Activated CD8-positive, alpha-beta memory T cell treated with anti-CD3 and anti-CD28 coated beads, Interleukin-2, amount 50 U/mL, for 48 hours (primary cell): ENCODE measurements at regions not wholly inside any gene's neighbourhood (a gene's known extent, or its start where the extent isn't known, plus 50 kb on each side); places are given as distances from the start of the nearest gene placed in this dataset.
"Not testable (repeated sequence)": the region's sequence is repeated elsewhere in the genome, so short reads cannot be mapped to it uniquely, and the experiment has no call there.

Experiments
- DNase-seq: peaks from one replicate; pipeline ENCODE4 v3.0.0-alpha.2; 2020

- DNase-seq, result no peak
Observed at GRCh38 chr7:98777051-98777450, 92.8 kb downstream of the TMEM130 start.

- DNase-seq, result no peak
Observed at GRCh38 chr7:98778421-98778820, 91.4 kb downstream of the TMEM130 start.

DNA sequence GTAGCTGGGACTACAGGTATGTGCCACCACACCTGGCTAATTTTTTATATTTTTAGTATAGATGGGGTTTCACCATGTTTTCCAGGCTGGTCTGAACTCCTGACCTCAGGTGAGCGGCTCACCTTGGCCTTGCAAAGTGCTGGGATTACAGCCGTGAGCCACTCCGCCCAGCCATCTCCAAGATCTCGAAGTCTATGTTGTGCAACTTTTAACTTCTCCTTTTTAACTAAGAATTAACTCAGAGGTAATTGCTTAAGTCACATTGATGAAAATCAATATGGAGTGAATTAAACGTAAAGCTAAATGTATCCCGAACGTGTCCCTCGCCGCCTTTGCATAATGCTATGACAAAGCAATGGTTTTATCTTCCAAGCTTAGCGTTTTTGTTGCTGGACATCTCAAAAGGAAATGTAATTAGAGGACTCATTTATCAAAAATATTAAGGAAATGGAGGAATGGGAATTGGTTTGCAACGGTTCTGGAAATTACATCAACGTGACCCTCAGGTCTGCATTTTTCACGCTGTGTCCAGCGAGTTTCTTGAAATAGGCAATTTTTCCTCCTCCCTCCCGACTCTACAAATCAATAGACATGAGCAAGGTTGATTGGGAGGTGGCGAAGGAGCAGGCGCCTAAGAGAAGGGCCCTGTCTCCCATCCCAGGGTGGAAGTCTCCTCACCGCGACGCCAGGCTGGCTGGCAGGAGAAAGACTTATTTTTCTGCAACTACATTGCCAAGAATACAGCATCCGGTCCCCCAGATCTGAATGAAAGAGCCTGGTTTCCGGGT, 89.8 kb downstream of the TMEM130 start:
- no peak for DNase-seq

- DNase-seq, result no peak
Observed at GRCh38 chr7:98784216-98784785, 85.5 kb downstream of the TMEM130 start.

GRCh38 chr7:98785929-98786571, 83.8 kb downstream of the TMEM130 start:
- DNase-seq, result no peak

DNA sequence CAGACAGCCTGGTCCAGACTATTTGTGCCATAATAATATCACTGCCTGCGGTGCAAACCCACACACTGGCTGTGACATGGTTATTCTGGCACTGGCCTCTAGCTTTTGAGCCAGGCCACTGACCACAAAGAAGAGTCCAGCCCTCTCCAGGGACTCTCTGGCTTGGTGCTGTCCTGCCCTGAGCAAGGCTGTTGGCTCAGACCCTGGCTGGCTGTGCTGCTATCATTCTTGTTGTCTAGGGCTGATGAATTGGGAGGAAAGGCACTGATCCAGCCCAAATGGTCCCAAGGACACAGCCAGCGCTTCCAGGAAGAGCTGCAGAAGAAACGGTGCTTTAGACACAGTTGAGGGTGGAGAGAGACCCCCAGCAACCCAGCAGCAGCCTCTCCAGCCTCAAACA, 80.8 kb downstream of the TMEM130 start:
- no peak for DNase-seq

DNA sequence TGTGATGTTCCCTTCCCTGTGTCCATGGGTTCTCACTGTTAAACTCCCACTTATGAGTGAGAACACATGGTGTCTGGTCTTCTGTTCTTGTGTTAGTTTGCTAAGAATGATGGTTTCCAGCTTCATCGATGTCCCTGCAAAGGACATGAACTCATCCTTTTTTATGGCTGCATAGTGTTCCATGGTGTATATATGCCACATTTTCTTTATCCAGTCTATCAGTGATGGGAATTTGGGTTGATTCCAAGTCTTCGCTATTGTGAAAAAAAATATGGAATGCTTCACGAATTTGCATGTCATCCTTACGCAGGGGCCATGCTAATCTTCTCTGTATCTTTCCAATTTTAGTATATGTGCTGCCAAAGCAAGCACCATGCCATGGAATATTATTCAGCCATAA, 75.4 kb downstream of the TMEM130 start:
- DNase-seq, result not testable (repeated sequence)

DNA sequence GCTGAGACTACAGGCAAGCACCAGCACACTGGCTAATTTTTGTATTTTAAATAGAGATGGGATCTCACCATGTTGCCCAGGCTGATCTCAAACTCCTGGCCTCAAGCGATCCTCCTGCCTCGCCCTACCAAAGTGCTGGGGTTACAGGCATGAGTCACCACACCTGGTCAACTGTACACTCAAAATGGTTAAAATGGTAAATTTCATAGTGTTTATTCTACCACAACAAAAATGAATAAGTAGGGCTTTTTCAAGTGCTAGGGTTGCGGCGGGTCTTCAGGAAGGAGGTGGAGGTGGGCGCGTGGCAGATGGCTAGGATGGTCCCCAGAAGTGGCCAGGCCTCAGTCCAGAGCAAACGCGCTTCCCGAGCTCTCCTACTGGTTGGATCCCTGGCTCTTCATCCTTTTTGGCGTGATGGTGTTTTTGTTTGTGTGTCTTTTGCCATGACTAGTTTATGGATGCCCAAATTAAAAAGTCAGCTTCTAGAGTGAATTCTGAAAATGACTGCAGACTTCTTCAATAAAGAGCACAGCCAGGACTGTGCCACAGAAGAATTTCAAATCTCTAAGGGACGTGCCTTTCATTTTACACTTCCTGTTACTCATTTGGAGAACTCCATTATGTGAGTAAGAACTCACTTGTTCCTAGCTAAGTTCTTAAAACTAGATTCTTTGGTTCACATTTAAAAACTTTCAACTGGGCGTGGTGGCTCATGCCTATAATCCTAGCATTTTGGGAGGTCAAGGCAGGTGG, 73.9 kb downstream of the TMEM130 start:
- no peak for DNase-seq
